ENCODE measurements at regions not wholly inside any gene's neighbourhood (a gene's known extent, or its start where the extent isn't known, plus 50 kb on each side); places are given as distances from the start of the nearest gene placed in this dataset.
"Not testable (repeated sequence)": the region's sequence is repeated elsewhere in the genome, so short reads cannot be mapped to it uniquely, and the experiment has no call there.

DNA sequence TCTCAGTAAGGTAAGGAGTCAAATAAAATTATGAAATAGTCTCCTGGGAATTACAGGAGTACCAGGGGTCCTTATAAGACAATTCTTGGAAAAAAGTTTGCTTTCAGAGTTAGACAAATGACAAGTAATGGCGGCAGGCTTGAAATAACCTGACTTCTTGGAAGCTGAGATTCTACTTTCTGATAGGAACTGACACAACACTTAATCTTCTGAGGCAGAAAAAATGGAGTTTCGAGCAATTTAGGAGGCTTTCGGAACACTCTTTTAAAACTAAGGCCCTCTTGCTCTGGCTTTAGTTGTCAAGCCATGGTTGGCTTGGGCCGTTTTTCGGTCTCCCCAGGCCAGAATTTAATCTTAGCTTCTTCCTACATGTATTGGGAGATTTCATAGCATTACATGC, 260.0 kb downstream of the GATA3 start:
- DNase-seq, result no peak

DNA sequence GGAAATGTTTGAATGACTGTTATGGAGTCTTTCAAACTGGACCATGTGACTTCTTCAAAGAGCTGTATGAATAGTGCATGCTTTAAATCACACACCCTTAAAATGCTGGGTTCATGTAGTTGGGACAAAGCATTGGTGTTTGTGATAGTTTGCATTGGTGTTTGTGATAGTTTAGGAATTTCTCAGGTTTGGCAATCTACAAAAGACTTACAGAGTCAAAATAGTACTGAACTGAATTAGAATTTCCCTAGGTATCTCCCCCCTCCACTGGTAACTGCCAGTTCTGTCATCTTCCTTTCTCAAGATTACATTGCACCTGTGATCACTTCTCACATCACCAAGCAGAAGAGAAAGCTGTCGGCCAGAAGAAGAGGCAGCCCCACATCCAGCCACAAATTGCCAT, 261.1 kb downstream of the GATA3 start:
- DNase-seq, result no peak

DNA sequence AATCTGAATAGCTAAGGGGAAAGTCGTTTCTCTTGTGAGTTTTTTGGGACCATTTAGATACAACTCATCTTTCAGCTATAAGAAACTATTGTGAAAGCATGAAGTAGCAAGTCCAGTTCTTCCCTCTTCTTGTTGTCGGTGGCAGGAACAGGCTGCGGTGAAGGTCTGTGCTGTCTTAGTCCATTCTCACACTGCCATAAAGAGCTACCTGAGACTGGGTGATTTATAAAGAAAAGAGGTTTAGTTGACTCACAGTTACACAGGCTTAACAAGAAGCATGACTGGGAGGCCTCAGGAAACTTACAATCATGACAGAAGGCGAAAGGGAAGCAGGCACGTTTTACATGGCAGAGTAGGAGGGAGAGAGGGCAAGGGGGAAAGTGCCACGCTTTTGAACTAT, 261.8 kb downstream of the GATA3 start:
- no peak for DNase-seq

DNA sequence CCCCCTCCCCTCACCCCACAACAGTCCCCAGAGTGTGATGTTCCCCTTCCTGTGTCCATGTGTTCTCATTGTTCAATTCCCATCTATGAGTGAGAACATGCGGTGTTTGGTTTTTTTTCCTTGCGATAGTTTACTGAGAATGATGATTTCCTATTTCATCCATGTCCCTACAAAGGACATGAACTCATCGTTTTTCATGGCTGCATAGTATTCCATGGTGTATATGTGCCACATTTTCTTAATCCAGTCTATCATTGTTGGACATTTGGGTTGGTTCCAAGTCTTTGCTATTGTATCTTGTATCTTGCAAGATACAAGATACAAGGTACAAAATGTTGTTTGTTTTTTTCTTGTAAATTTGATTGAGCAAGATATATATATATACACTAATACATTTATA, 263.9 kb downstream of the GATA3 start:
- not testable (repeated sequence) for DNase-seq

DNA sequence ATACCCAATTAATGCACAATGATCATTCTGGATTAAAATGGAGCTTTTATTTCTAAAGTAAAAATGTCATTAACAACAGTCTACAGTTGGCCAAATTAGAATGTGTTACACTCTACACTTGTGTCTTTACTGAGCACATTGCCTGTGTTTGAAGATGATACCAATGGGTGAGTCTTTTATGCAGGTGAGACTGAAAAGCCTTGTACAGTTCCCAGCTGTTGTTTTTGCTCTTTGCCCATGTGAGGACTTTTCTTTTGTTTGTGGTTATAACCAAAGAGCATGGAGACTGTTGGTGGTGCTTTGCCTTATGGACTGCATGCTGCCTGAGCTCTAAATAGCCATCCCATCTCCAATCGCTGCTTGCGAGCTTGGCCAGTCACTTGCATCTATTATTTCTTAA, 264.5 kb downstream of the GATA3 start:
- DNase-seq, result no peak

DNA sequence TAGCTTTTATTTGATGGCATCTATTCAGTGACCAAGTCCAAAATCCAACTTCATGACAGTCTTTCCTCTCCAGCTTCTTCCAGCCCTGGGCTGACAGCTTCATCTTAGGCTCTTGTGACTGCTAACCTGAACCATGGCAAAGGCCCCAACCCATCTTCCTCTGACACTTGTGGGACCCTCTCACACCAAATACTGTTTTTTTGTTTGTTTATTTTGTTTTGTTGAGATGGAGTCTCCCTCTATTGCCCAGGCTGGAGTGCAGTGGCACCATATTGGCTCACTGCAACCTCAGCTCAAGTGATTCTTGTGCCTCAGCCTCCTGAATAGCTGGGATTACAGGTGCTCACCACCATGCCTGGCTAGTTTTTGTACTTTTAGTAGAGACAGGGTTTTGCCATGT, 265.2 kb downstream of the GATA3 start:
- no peak for DNase-seq

DNA sequence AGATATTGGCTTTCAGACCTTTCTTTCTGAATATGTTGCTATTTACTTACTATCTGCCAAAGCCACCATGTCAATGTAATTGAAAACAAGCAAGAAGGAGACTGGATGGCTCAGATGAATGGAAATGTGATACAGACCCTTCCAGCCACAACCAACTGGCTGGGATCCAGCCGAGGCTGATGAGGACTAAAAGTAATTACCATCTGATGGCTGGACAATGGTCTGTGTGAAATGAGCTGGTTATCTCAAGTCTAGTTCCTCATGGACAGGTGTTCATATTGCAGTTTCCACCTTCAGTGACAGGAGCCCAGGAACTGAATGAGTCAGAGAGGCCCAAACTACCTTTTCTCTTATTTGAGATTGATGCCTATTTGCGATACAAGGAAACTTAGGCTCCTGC, 267.5 kb downstream of the GATA3 start:
- no peak for DNase-seq

DNA sequence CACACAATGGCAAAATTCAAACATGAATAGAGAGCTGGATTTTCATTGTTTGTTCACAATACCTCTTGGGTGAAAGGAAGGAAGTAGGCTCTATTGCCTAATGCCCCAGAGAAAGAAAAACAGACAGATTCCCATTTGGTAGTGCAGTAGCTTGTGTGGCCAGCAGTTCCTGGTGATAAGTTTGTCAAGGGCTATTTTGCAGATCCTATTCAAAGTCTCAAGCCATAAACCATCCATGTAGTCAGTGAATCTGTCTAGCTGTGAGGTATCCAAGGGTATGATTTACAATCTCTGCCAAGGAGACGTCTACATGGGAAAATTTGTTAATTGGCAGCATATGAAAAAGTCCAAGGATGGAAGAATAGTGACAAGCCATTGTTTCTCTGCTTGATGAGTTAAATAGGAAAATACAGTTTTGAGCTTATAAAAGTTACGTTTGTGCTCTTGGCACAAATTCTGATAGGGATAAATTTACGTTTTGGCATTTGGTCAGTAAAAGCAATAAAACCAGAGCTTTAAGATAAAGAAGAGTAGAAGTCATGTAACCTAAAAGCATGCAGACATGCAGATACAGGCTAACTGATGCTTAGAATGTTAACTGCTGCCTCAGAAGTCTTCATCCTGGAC, 269.1 kb downstream of the GATA3 start:
- DNase-seq, result no peak

DNA sequence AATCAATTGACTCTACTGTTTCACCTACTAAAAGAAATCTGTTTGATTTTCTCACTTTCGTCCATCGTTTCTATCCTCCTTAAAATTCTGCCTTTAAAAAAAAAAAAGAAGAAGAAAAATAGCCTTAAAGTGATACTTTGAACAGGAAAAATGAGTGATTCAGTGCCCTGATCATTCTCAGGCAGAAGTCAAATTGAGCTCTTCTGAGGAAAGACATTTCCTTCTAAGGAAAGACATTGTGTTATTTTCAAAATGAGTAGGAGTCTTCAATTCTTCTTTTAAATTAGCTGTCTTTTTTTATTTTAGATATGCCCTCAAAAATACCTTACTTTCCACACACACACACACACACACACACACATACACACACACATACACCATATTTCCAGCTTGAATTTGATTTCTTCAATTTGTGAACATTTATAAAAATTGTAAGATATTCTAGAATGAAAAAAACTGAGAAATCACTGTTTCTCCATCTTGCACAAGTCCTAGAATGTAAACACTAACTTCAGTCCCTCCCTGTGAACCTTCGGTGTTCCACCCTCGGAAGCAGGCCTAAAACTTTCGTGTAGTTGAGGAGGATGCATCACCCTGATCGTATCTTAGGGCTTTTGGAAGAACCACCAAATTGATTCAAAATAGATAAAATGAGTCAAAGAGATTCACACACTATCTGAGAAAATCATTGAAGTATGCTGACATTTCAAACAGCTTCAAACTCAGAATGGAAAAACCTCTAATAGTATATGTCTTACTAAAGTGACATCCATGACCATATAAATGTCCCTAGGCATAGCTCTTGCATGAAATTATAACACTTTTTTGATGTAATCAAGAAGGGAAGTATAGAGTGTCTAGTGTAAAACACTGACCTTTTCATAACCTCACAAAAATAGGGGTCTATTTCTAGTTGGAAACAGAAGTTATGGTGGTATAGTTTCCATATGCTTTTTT, 270.8 kb downstream of the GATA3 start:
- DNase-seq, result no peak

DNA sequence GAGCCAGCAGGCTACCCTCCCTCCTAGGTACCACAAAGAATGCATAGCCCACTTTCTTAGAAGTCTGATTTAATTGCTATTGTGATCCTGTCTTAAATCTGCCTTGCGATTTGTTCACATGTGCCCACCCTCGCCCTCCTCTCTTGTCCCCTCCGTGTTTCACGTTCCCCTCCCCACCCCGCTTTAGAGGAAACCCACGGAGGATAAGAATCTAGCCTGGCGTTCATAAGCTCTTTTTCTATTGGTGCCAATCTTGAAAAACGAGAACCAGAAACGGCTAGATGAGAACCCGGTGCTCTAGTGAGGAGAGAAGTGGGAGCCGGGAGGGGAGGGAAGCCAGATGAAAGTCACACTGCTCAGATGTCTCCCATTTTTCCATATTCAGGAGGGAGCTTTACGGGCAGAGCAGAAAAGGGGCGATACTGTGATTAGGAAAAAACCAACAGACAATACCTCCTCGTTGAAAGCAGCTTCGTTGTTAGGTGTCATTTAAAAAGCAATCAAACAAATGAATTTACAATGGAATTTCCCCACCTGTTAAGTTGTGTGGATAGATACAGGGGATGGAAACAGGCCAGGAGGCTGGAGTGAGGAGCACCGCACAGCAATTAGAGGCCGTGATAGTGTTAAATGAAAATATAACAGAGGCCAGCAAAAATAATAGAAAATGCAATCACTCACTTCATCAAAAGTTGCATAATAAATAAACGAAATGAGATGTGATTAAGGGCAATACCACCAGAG, 272.1 kb downstream of the GATA3 start:
- no peak for DNase-seq

DNA sequence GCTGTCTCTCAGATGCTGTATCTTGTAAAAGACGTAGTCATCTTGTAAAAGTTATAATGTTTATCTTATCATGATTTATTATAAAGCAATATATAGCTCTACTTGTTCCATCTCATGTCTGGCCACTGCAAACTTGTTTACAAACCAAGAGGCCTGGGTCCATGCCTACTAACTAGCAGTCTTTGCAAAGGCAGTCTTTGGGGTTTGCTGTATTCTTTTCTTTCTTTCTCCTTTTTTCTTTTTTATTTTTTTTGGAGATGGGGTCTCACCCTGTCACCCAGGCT, 272.6 kb downstream of the GATA3 start:
- no peak for DNase-seq

DNA sequence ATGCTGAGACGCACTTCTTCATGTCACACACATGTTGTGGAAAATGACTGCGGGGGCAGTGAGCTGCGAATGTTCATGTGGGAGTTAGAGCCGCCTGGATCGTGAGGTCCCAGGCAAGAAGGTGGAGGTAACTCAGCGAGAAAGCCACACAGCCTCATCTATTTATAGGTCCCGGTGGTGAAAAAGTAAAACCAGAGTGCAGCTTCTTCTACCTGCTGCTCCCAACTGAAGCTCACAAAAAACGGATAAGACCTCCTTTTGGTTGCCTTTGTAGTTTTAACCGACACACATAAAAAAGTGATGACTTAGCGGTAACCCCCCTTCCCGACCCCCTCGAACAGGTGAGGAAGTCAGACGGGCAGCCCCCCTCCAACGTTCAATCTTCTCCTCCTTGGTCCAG, 276.9 kb downstream of the GATA3 start:
- no peak for DNase-seq

DNA sequence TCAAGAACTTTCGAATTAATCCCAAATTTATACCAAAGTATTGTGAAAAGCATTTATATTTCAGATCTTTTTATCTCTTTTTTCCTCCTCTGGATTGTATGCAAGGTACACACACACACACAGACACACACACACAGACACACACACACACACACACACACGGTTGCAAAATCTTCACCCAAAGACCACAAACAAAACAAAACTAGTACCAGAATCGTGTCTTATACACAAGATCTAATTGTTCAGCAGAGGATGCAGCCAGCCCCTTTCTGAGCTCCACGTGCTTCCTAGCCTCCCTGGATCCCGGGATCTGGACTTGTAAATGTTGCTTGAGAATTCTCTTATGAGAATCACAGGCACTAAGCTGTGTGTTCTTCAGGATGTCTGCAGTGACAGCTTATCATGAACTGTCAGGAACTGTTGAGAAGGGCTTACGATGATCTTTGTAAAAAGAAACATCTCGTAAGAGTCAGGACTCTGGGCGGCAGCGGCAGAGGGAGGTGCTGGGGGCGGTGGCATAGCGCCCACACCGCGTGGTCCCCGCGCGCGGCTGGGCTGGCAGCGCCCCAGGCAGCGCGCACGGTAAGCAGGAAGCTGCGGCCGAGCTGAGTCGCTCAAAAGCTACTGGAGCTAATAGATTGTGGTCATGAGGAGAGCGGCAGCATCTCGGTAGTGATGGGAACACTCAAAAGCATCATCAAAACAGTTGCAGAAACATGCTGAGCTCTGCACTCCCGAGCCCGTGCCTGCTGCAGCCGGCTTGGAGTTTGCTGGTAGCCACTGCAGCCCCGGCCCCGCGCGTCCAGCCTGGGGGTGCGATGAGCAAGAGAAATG, 277.6 kb downstream of the GATA3 start:
- peak; percentile 77 for DNase-seq

DNA sequence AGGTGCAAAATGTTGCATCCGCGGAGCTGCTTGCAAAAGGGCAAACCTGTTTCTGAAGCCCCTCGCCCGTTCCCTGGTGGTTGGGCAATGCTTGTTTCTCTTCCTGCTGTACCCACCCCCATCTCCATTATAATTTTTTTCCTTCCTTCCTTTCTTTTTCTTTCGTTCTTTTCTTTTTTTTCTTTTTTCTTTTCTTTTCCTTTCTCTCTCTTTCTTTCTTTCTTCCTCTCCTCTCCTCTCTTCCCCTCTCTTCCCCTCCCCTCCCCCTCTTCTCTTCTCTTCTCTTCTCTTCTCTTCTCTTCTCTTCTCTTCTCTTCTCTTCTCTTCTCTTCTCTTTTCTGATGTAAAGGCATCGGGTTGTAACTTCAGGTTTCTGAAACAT, 278.2 kb downstream of the GATA3 start:
- DNase-seq, result no peak

DNA sequence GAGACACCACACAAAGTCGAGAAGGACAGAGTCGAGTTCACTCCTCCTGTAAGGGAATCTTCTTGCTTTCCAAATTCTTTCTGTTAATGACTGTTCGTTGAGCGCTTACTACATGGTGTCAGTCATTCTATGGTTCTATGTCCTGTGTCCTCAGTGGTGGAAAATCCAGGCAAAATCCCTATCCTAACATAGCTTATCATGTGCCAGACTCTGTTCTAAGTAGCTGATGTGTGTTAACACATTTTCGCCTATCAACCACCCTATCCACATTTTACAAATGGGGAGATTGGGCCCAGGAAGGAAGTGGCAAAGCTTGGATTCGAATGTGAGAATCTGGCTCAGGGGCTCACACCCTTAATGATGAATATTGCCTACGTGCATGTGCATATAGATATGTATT, 280.1 kb downstream of the GATA3 start:
- no peak for DNase-seq

DNA sequence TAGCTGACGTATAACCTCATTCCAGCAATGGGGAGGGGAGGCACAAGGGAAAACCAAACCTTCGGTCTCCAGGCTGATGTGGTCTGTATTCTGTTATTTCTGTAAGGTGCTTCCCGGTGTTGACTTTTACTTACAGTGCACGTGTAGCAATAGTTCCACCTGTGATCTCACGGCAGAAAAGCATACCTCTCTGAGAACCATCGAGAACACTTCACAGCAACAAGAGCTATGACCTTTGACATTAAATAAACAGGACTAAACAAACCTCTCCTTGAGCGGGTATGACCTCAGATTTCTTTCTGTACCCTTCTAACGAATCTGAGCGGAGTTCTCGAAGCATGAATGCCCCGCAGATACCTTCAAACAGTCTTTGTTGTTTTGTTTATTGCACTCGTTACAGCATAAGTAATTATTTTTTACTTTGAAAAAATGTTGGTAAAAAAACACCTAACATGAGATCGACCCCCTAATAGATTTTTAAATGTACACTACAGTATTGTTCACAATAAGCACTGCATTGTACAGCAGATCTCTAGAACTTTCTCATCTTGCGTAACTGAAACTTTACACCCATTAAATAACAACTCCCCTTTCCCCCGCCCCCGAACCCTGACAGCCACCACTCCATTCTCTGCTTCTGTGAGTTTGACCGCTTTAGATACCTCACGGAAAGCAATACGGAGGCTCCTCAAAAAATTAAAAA, 282.3 kb downstream of the GATA3 start:
- no peak for DNase-seq

DNA sequence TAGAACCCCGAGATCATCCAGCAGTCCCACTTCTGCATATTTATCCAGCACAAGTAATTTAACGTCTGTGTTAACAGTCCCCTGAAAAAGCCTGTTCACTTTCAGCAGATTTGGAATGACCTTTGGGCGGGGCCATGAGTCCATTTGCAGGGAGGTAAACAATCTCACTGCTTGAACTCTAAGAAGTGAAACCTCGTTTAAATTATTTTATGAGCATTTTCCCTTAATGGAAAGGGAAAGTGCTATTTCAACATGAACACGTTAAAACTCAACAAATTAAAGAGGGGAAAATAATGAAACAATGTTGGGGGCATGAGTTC, 282.8 kb downstream of the GATA3 start:
- DNase-seq, result no peak

DNA sequence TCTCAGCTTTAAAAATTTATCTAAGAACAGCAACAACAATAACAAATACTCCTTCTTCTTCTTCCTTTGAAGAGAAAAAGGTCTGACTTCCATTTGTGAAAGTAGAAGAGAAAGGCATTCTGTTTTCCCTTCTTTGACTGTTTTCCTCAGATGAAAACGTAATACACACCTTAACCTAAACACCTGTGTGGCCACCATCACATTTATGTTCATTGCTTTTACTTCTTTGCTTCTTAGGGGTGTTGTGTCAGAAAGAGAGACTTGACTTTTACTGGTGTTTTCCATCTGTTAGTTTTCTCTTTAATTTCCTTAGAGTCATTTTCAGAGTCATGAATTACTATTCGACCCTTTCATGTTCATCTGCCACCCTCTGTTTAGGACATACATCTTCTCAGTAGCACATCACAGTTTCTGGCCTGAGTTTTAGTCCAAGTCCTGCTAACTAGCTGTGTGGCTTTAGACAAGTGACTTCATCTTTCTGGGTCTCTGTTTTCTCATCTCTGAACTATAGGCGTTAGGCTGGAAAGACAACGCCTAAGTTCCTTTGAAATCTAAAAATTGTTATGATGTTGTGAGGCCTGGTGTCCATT, 283.8 kb downstream of the GATA3 start:
- DNase-seq, result no peak

DNA sequence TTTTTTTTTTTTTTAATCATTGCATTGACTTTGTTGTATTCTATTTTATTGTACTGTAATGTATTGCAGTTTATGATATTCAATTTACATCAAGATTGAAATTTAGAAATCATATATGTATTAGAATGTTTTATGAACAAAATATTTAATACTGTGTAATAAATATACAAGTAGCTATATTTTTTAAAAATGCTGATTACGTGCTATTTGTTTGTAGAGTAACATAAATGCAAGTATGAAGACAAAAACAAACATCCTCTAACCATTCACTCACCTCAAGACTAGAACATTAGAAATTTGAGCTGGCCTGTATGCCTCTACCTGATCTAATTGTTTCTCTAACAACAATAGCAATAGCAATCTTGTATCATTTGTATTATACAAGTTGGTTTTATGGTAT, 290.3 kb downstream of the GATA3 start:
- no peak for DNase-seq

DNA sequence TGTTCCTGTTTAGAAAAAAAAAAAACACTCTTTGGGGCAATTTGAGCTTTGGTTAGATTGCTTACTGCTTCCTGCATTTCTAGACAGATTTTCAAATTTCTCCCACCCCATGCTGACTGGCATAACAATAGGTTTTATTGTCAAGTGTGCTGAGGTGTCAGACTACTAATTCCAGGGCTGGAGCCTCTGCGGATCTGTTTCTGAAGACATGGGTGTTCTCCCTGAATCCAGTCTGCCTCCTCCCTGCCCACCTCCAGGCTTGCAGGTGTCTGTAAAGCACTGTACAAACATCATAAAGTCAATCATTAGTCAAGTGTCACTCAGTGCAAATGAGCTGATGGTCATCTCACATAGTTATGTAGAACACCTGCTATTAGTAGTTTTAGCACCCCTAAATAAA, 292.4 kb downstream of the GATA3 start:
- DNase-seq, result no peak

DNA sequence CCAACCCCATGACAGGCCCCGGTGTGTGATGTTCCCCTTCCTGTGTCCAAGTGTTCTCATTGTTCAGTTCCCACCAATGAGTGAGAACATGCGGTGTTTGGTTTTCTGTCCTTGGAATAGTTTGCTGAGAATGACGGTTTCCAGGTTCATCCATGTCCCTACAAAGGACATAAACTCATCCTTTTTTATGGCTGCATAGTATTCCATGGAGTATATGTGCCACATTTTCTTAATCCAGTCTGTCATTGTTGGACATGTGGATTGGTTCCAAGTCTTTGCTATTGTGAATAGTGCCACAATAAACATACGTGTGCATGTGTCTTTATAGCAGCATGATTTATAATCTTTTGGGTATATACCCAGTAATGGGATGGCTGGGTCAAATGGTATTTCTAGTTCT, 293.1 kb downstream of the GATA3 start:
- DNase-seq, result not testable (repeated sequence)

DNA sequence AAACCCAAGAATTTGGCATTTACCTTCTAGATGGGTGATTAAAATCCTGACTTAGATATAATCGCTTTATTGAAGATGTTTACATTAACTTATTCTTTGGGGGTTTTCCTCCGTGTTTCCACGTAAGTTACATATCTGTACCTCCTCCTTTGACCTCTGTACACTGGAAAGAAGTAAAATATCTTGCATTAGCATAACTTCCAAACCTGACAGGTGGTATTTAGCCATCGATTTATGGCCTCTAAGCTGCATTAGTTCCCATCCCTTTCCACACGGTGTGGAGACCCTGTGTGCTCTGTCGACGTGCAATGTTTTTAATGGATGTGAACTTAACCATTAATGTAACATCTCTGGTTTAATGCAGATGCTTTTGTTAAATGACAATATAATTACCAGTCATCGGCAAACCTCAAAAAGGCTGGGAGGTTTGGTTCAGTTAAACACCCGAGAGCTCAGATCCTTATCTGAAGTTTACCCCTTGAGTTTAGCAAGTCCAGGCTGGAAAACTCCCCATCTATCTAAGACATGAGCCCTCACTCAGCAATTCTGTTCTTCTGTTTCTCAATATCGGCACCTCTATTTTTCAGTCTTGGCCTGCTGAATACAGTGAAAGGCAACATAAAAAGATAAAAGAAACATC, 295.2 kb downstream of the GATA3 start:
- no peak for DNase-seq
